HG03060 (cell line): ENCODE measurements at regions not wholly inside any gene's neighbourhood (a gene's known extent, or its start where the extent isn't known, plus 50 kb on each side); places are given as distances from the start of the nearest gene placed in this dataset.
"Not testable (repeated sequence)": the region's sequence is repeated elsewhere in the genome, so short reads cannot be mapped to it uniquely, and the experiment has no call there.

Source experiments
- ATAC-seq: cut with Tn5 transposase; IDR thresholded peaks from one replicate; pipeline ENCODE4 v1.9.1; 2021; ENCODE audit warnings: low read depth, moderate number of reproducible peaks; ENCODE audit not compliant: unreplicated experiment

DNA sequence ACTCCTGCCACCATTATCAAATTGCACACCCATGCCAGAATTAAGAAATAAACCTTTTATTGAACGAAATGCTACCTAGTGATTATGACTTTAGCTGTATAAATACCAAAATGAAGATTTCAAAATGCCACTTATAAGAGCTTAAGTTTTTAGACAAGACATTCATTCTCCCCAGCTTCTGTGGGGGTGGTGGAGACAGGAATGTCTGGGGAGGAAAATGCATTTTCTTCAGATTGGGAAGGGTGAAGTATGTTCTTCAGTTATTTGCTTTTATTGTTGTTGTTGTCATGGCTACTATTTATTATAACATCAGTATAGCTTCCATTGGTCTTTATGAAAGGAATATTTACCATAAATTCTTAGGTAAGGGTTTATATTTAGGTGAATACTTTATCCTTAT is 132.7 kb upstream of the GMNC start:
- ATAC-seq = no peak

DNA sequence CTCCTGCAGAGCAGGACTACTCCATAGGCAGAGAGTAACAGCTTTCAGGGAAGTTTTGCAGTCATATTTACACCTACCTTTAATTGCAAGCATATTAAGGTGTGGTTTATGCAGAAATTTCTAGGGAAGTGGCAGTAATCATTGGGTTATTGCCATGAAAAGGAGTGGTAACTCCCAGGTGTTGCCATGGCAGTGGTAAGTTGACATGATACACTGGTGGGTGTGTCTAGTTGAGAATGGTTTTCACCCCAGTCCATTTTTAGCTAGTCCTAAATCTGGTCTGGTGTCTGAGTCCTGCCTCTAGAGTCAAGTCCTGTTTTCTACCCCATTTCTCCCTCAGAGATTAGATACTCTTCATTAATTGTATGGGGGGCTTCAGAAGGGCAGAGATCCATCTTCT is 128.4 kb upstream of the GMNC start:
- ATAC-seq = no peak

DNA sequence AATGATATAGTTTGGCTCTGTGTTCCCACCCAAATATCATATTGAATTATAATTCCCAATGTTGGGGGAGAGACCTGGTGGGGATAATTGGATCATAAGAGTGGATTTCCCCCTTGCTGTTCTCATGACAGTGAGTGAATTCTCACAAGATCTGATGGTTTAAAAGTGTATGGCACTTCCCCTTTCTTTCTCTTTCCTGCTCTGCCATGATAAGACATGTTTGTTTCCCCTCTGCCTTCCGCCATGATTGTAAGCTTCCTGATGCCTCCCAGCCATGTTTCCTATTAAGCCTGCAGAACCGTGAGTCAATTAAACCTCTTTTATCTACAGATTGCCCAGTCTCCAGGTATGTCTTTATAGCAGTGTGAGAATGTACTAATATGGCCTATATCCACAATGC is 126.7 kb upstream of the GMNC start:
- no peak for ATAC-seq

DNA sequence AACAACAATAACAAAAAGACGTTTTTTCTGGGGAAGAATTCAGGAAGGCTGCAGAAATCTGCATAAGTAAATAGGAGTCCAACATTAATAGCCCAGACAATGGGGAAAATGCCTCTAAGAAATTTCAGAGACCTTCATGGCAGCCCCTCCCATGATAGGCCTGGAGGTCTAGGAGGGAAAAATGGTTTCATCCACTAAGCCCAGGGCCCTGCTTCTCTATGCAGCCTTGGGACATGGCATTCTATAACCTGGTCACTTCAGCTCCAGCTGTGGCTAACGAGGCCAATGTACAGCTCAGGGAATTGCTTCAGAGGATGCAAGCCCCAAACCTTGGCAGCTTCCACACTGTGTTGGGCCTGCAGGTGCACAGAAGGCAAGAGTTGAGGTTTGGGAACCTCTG is 125.6 kb upstream of the GMNC start:
- ATAC-seq = no peak

DNA sequence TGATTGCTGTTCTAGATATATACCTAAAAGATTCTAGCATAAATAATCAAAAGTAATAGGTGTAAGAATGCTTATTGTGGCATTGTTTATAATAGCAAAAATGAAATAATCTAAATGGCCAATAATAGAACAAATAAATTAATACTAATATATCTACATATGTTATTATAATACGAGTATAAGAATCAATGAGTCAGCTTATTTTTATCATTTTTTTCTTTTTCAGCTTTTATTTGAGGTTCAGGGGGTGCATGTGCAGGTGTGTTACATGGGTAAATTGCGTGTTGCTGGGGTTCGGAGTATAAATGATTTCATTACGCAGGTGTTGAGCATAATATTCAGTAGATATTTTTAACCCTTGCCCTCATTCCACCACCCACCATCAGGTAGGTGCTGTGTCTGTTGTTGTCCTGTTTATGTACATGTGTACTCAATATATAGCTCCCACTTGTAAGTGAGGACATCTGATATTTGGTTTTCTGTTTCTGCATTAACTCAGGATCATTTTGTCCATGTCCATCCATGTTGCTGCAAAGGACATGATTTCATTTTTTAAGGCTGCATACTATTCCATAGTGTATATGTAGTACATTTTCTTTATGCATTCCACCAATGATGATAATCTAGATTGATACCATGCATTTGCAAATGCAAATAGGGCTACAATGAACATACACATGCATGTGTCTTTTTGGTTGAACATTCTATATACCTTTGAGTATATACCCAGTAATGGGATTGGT is 122.2 kb upstream of the GMNC start:
- ATAC-seq = no peak

DNA sequence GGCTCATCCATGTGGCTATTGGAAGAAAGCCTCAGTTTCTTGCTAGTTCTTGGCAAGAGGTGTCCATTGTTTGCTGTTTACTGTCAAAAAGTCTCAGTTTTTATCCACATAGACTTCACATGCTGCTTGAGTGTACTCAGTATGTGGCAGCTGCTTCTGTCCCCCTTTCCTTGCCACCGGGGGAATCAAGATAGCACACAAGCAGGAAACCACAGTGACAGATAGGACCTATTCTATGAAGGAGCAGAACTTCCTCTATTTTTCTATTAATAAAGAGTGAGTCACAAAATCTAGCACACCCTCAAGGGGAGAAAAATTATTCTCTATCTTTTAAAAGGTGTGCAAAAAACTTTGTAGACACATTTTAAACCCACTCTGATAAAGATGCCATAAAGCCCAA is 121.4 kb upstream of the GMNC start:
- peak; percentile 80 for ATAC-seq

DNA sequence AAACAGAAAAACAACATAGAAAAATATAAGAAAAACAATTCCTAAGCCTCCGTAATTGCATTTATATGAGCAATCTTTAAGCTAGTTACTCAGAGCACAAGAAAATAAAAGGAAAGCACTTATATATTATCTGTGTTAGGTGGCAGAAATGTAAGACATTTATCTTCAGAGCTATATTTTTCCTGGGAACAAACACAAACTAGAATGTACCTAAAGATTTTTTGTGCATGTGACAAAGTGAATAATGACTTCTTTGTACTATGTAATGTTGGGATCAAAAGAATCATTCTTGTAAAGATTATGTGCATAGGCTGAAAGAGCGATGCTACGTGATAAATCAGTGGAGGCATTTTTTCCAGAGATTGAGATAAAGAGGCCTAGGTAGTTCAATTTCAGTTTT is 111.3 kb upstream of the GMNC start:
- ATAC-seq = no peak

DNA sequence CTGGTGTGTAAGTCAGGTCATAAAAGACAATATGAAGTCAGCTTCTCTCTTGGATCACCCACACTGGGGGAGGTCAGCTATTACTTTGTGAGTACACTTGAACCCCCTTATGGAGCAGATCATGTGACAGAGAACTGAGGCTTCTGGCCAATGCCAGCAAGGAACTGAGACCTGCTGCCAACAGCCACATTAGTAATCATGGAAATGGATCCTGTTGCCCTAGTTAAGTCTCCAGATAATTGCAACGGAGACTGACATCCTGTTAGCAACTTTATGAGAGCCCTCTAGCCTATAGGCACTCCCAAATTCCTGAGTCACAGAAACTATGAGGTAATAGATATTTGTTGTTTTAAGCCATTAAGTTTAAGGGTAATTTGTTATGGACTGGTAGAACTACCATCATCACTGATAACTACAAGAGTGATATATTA is 110.4 kb upstream of the GMNC start:
- ATAC-seq = no peak

DNA sequence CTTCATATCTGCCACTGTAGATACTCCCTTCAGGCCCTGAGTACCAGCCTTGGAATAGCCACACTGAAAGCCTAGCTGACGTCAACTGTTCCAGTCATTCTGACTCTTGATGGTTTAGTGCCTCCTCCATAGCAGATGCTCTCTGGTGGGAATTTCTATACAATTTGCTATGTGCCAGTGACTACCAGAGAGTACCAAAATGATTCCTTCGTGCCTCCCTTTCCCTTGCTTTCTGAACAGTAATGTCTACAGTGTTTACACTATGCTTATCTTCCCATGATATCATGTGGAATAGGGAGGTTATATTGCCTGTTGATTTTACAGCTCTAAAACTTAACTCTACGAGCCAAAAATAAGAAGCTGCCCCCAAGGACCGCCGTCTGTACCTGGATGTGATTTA is 109.7 kb upstream of the GMNC start:
- no peak for ATAC-seq

DNA sequence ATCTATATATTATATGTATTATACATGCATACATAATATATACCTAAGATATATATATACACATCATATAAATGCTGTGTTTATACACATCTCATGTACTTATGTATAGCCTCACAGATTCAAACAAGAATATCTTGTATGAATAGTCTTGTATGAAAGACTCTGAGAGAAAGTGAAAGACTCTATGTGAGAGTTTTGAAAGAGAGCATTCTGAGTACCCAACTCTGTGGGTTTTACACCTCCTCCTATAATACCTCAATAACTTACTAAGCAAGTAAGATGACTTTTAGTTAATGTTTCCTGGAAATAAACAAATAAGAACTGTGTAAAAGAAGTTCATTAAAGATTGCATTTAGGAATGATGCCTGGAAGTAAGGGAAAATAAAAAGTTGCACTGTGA is 108.1 kb upstream of the GMNC start:
- no peak for ATAC-seq

DNA sequence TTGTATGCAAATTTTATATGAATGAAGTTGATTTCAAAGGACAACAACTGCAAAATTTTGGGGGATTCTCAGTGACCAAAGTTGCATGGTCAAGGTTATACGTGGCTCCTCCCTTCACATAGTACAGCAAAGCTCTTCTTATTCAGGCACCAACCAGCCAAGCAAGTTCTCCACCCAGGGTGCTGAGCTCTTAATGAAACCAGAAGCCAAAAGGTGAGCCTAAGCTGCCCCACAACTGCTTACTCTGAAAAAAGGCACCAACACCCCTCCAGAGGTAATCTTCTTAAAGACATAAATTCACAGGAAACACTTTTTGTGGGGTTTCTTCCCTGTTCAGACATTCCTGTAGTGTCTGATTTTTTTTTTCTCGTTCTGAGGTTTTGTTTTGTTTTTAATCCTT is 106.1 kb upstream of the GMNC start:
- ATAC-seq = no peak

DNA sequence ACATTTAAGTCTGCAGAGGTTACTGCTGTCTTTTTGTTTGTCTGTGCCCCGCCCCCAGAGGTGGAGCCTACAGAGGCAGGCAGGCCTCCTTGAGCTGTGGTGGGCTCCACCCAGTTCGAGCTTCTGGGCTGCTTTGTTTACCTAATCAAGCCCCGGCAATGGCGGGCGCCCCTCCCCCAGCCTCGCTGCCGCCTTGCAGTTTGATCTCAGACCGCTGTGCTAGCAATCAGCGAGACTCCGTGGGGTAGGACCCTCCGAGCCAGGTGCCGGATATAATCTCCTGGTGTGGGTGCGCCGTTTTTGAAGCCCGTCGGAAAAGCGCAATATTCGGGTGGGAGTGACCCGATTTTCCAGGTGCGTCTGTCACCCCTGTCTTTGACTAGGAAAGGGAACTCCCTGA is 102.4 kb upstream of the GMNC start:
- ATAC-seq = not testable (repeated sequence)

DNA sequence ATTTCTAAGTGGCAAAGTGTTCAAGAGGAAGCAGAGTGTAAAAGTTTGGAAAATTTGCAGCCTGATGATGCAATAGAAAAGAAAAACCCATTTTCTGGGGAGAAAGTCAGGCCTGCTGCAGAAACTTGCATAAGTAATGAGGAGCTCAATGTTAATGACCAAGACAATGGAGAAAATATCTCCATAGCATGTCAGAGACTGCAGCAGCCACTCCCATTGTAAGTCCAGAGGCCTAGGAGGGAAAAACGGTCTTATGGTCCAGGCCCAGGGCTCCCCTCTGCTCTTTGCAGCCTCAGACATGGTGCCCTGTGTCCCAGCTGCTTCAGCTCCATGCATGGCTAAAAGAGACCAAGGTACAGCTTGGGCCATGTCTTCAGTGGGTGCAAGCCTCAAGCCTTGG is 96.6 kb upstream of the GMNC start:
- ATAC-seq = no peak

DNA sequence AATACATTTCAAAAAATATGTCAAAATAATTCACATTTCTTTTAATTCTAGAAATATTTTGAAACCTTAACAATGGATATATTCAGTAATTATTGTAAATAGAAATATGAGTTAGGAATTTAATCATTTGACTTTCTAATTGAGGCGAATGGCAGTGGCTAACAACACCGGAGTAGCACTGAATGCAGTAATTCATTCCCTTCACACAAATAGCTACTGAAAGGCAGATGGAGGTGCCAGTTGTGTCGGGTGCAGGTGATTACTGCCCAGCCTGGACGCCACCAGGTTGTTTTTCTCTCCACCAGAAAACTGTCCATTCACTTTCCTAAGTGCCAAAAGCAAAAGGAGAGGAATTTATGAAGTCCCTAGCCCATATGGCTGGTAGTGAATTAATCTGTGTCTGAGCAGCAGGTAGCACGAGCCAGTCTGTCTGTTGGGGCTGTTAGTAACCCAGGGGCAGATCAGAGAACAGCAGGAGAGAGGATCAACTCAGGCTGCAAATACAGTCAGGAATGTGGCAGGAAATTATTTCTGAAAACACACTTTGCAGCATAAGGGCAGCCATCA is 79.3 kb upstream of the GMNC start:
- ATAC-seq = no peak

DNA sequence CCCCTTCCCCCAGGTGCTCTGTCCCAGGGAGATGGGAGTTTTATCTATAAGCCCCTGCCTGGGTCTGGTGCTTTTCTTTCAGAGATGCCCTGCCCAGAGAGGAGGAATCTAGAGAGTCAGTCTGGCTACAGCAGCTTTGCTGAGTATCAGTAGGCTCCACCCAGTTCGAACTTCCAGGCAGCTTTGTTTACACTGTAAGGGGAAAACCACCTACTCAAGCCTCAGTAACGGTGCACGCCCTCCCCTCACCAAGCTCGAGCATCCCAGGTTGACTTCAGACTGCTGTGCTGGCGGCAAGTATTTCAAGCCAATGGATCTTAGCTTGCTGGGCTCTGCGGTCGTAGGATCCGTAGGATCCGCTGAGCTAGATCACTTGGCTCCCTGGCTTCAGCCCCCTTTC is 72.1 kb upstream of the GMNC start:
- not testable (repeated sequence) for ATAC-seq

DNA sequence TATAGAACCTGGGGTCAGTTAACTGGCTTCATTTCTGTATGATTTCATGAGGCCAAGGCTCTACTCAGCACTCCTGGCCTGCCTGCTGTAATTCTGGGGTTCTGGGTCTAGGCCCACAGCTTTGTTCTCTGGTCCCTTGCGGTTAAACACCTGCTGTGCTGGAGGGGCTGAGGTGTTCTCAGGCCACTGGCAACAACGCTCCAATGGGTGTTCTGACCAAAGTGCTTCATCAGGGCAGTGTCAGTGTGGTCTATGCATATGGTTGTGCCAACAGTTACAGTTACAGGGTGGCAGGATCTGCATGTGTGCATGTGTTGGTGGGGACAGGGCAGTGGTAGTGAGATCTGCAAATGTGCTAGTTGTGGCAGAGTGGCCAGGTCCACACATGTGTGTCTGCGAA is 64.1 kb upstream of the GMNC start:
- ATAC-seq = no peak

DNA sequence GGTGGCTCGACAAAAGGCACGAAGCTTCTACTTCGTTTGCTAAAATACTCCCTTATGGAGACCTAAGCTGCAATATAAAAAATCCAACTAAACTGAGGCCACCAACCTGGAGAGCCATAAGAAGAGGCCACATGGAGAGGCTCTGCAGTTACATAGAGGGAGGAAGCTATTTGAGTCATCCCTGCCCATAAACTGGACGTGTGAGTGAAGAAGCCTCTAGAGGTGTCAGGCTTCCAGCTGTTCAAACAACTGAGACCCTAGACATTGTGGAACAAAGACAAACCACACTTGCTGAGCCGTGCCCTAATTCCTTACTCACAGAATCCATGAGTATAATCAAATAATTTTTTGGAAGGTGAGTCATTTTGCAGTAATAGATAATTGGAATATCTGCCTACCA is 50.2 kb upstream of the GMNC start:
- no peak for ATAC-seq
